GM18511 (cell line): ENCODE measurements at regions not wholly inside any gene's neighbourhood (a gene's known extent, or its start where the extent isn't known, plus 50 kb on each side); places are given as distances from the start of the nearest gene placed in this dataset.

ENCODE experiments used
- ATAC-seq: cut with Tn5 transposase; IDR thresholded peaks from one replicate; pipeline ENCODE4 v1.9.1; 2021; ENCODE audit warnings: mild to moderate bottlenecking, moderate library complexity; ENCODE audit not compliant: unreplicated experiment

GRCh38 chr3:30290479-30290878 is 315.9 kb upstream of the TGFBR2 start:
- ATAC-seq: no peak

DNA sequence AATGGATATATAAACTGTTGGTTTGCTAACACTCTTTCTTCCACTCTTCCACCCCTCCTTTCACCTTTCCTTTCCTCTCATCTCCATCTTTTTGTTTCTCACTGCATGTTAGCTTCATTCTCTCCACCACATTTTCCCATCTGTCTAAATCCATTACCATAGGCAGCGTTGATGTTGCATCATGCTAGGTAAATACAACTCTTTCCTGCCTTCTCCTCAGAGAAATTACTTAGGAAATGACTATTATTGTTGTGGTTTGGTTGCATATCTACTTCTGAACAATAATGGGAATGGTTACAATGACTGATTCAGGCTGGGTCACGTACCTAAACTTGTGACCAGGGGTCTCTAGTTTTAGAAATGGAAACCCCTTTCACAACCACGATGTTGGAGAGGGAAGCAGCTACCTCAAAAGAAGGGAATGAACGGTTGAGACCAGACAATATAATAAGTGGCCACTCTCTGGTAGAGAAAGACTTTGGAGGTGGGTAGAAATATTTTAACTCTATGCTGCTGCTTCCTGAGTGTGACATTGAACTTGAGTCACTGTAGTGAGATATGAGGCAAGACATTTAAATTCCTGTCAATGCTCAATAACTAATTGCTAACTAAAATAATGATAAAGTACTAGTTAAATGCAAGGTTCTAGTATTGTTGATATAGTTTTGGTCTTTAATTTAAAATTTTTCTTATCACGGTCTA is 314.1 kb upstream of the TGFBR2 start:
- no peak for ATAC-seq

- no peak for ATAC-seq
These were observed 312.7 kb upstream of the TGFBR2 start for GRCh38 chr3:30293621-30294240.

DNA sequence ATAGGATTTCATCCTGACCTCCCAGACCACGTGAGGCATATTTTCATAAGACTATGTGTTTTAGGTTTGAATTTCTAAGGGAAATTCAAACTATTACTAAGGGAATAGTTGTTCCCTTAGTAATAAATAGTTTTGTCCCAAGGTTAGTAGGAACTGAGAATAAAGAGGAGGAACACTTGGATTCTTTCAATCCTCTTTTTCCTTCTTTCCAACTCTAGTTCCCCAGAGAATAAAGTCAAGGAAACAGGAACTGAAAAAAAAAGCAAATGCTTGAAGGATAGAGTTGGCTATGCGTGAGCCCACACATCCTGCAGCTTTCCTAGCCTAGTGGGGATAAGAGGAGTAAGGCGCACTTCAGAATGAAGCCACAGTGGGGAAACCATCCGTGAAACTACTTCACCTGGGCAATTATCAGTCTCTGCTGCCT is 312.1 kb upstream of the TGFBR2 start:
- ATAC-seq: no peak

GRCh38 chr3:30297112-30297511 is 309.3 kb upstream of the TGFBR2 start:
- ATAC-seq: no peak

DNA sequence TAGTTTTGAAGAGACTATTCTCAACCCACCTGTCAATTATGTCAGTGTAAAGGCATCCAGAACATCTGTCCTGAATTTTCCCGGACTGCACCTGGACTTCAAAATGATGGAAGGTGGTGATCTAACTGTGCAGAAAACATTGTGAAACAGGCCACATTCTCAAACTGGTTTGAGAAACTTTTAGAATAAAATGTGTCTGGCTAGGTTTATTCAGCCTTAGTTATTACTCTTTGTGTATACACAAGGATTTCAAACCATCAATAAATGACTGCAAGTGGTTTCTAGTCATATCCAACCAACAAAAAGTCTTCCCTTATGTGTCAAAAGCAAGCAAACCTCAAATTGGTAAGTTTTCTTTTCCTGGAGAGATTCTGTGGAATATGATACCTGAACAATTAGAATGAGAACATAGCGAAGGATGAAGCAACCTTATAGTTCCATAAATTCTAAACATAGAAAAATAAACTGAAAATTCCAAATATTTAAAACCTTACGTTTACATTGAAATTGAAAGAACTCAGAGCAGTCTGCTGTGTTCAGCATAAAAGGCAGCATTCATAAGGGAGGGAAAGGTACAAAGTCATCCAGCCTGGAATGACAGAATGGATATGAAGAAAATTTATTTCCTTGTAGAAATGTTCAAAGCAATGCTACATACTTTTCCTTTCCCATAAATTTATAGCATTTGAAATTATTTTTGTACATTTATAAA is 306.6 kb upstream of the TGFBR2 start:
- ATAC-seq: no peak

DNA sequence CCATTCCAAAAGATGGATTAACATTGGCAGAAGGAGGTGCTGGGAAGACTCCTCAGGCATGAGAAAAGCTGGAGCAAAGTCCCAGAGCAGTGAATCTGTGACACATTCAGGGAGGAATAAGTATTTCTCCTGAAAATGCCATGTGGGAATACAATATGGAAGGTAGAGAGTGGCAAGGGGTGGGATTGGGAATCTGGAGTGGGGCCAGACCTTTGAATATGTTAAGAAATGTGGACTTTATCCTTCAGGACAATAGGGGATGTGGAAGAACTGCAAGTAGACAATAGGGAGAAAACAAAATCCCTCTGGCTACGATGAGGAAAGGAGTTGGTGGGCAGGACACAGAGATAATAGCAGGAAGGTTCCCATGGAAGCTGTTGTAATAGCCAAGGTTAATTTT is 305.6 kb upstream of the TGFBR2 start:
- no peak for ATAC-seq

- peak; percentile 55 for ATAC-seq
These were observed 304.4 kb upstream of the TGFBR2 start for GRCh38 chr3:30302027-30302426.

GRCh38 chr3:30303770-30304169 is 302.6 kb upstream of the TGFBR2 start:
- no peak for ATAC-seq

- ATAC-seq: no peak
These were observed 301.4 kb upstream of the TGFBR2 start for GRCh38 chr3:30305021-30305420.

- ATAC-seq: no peak
These were observed 299.5 kb upstream of the TGFBR2 start for GRCh38 chr3:30306896-30307295.

DNA sequence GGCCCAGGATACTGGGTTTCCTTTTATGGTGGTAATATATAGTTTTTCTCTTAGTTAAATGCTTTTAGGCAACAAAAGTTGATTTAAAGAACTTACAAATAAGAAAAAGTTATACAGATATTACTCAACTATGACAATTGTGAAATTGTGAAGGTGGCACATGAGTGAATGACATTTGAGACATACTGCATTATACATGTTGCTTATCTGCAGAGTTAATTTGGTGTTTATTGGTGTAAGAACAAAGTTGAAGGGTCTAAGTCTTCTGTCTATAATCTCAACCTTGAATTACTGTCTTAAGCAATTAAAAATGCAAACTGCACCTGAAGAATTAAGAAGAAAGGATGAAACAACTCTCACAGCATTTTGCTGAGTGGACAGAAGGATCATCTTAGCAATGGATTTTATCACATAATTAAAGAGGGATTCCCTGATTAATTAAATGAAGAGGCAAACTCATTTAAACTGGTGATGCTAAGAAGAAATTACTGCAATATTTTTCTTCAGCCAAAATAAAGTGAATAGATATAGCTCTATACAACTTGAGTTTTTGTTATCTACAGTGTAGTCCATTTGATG is 298.9 kb upstream of the TGFBR2 start:
- no peak for ATAC-seq

DNA sequence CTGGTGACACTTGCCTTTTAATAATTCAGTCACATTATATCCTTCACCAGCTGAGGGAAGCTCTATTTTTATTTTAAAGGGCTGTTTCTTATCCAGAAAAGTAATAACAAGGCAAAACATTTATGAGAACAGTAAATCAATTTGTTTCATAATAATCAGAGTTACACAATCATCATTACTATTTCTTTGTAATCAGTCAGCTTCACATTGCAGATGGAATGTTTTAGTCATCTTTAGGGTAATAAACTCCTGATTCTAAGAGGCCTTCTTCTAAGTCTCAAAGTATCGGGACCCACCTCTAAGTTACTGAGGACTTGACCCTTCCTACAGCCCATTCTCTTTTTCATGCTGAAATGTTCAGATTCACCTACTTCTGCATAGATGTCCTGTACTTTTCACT is 298.3 kb upstream of the TGFBR2 start:
- no peak for ATAC-seq

DNA sequence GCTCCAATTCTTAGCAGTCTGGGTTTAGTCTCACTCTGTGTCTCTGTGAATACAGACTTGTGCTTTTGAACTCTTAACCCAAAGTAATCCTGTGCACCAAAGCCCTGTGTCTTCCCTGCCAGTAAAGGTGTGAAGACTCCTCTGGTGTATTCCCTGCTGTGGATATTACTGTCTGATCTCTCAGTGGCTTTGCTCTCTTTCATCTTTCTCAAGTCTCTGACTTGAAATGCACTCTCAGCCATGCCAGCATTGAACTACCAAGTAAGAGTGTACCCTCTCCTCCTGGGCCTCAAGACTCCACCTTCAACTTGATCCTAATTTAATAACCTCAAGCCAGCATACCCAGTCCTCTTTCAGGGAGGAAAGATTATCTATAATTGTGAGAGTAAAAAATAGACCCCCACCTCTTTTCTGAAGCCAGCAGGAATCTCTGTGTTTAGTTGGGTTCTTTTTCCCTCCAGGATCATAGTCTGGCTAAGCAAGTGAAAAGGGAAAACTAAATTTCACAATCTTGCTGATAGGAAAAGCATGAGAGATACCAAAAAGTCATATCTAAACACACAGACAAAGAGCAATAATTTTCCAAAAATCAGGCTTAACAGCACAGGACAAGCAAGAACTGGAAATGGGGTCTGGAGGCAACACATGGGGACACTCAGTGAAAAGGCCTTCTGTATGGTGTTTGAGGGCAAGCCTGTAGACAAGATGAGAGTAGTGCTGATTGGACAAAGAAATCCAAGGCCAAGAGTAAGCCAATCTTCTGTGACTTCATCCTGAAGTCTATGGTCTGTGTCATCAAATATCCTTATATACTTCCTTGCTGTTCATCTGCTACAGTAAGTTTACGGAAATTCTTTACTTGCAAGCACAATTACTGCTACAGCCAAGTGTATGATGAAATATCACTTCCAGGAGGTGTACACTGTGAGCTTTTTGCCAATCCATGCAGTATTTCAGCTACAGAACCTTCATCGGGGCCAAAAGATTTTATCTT is 296.1 kb upstream of the TGFBR2 start:
- ATAC-seq: no peak

DNA sequence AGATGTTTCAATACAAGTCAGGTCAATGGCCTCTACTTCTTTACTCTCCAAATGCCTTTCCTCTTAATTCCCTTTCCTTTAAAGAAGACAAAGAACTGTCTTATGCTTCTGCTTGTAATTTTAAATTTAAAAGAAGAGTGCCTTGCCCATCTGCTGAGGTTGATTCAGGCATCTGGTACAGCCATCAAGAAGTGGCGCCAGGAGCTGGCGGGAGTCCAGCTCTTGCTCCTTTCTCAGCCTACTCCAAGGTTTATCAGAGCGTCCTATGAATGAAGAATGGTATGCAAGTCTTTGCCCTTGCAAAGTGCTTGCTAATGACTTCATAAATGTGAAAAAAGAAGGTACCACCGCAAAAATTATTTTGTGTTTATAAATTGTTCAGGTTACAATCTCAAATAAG is 294.6 kb upstream of the TGFBR2 start:
- no peak for ATAC-seq

DNA sequence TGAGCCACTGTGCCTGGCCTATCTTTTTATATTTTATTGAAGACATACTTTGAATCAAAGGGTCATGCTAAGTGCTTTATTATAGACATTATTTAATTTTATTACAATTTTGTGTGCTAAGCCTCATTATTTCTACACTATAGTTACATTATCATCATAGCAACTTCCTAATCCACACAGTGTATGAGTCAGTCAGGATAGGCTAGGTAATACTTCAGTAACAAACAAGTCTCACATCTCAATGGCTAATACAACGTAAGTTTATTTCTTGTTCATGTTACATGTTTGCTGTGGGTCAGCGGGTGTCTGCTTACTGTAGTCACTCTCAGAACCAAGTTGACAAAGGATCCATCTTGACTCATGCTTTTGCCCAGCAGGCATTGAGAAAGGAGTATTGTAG is 292.6 kb upstream of the TGFBR2 start:
- ATAC-seq: no peak

DNA sequence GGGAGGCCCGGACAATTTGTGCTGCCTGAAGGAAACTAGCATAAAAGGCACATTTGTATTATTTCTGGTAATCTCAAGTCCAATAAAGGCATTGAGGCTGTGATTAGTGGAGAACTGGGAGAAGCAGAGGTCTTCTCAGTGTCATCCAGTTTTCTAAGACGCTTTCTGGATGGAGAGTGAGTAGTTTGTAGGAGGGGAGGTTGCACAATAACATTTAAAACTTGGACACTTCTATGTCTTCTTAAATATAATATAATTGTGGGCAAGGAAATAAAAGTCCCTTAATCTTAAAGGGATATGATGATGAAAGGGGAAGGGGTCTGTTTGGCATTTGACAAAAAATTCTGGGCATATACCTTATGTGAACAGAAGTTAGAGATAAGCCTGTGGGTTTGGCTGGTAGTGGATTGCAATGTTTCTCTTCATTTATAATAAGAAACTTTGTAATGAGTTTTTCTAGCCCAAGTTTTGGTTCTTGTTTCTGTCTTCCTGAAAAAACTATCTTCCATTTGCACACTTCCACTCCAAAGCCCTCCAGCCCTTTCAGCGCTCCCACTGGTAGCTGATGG is 291.6 kb upstream of the TGFBR2 start:
- no peak for ATAC-seq

- no peak for ATAC-seq
These were observed 291.0 kb upstream of the TGFBR2 start for GRCh38 chr3:30315447-30315846.

DNA sequence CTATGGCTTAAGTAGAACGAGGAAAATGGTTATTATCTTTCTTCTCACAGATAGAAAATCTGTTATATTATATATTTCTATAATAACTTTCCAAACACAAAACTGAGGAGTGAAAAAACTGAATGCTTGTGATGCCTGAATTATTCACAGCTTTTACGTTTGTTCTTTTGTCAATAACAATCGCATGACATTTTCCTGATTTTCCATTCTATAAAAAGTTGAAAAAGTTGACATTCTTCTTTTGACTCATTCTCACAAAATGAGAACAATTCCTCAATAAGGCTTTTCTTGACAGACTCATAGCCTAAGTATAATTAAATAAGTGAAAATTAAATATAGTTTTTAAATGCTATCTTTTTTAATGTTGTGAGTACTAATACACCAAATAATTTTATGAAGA is 288.8 kb upstream of the TGFBR2 start:
- ATAC-seq: no peak

DNA sequence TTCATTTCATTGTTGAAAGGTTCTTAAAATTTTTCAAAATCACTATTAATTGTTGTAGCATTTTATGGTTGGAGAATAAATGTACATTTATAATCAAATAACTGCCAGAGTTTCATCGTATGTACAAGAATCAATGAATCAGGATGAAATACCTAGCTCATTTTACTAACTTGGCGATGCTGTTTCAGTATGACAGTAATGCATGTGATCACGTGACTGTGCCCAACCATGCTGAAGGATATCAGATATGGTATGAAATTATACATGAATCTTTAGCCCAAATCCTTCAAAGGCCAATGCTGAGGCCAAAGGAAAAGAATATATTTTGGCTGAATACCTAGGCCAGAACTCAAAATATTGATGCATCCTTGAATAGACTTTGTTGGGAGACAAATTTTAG is 288.3 kb upstream of the TGFBR2 start:
- no peak for ATAC-seq
